Gastroesophageal sphincter (tissue), 3 donors: ENCODE measurements at regions not wholly inside any gene's neighbourhood (a gene's known extent, or its start where the extent isn't known, plus 50 kb on each side); places are given as distances from the start of the nearest gene placed in this dataset.

Experiments used
- CTCF ChIP-seq, 4 experiments: fragments of 200-600 bp in 2 of 4; fragments of 450-650 bp in 2 of 4; sonication (generic) in 1 of 4; IDR thresholded peaks; one replicate each; pipeline ENCODE4 v1.5.1; 2017 to 2019; ENCODE audit warnings: antibody characterized with exemption in 4 of 4, mild to moderate bottlenecking in 2 of 4, moderate library complexity in 2 of 4
- POLR2A ChIP-seq, 2 donors: fragments of 450-650 bp; IDR thresholded peaks; one replicate each; pipeline ENCODE4 v1.6.1; 2017; ENCODE audit warnings: antibody characterized with exemption in 2 of 2, mild to moderate bottlenecking in 2 of 2, moderate library complexity in 1 of 2
- POLR2AphosphoS5 ChIP-seq: sonication (generic); formaldehyde crosslinking; IDR thresholded peaks from one replicate; pipeline ENCODE4 v1.6.1; 2017; ENCODE audit warnings: antibody characterized with exemption

- TF ChIP-seq POLR2A (IDR thresholded peaks at IDR 0.05) (no peak), CTCF (IDR thresholded peaks at IDR 0.05) (no peak), POLR2AphosphoS5 (no peak)
Measured at GRCh38 chr5:74198156-74198555, 442.4 kb downstream of the ENC1 start.
